ENCODE measurements at regions not wholly inside any gene's neighbourhood (a gene's known extent, or its start where the extent isn't known, plus 50 kb on each side); places are given as distances from the start of the nearest gene placed in this dataset.

- TF ChIP-seq CTCF (IDR thresholded peaks at IDR 0.05) (no peak), ZFX (IDR thresholded peaks at IDR 0.05; ENCODE audit: borderline replicate concordance) (no peak)
These were observed 87.5 kb upstream of the COPS8 start for GRCh38 chr2:236998236-236998635.

Measured in 22Rv1 (cell line).